Right renal pelvis (tissue), 4 donors: ENCODE measurements at regions not wholly inside any gene's neighbourhood (a gene's known extent, or its start where the extent isn't known, plus 50 kb on each side); places are given as distances from the start of the nearest gene placed in this dataset.
A peak's percentile ranks its signal among the peaks of the same experiment; 100 is the strongest.

Experiments used
- DNase-seq, 4 donors: peaks; one replicate each; pipeline ENCODE4 v3.0.0-alpha.2; 2013; ENCODE audit warnings: low read depth in 4 of 4, low spot score in 3 of 4, missing footprints in 1 of 4

DNA sequence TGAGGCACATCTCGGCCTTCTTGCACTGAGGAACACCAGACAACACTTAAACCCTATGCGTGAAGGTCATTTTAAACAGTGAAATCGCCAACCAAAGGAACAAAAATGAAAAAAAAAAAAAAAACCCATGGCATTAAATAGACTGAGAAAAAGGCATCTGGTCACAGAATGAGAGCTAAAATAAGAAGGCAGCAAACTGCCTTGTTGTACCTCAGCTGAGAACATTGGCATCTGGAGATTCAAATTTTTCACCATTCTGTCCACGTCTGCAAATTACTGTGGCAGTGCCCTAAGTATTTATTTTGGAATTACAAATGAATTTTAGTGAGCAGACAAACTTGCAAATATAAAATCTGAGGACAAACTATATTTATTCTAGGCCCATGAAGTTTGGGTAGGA lies 82.6 kb upstream of the POU1F1 start:
- no peak for DNase-seq

DNA sequence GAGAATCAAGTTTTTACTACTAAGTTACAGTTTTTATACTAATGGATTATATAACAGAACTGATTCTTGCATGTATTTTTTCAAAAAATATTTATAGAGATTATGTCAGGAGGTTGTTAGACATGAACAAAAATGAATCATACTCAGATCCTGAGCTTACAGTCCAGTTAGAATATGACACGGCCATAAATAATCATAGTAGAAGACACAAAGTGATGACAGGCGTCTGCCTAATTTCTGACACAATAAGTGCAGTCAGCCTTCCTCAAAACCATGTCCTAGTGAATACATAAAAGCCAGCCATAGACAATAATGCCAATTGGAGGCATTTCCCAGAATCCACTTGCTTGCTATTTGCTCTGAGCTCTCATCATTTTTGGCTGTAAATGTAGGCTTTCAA lies 81.7 kb upstream of the POU1F1 start:
- no peak for DNase-seq

DNA sequence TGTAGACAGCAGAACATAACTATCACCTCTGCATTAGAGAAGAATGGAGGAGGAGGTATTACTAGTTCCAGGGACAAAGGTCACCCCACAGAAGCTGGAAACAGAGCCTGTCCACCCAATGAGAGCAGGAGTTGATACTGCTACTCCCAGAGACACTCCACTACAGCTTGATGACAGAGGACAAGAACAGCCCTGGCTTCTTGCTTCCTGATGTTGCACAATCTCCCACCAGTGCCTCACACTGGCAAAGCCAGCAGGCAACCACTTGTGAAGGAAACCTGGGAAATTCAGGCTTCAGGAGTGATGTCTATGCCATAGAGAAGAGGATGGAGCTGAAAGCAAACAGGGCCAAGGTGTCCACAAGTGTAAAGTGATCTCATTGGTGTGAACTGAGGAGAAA lies 78.0 kb upstream of the POU1F1 start:
- DNase-seq = no peak

DNA sequence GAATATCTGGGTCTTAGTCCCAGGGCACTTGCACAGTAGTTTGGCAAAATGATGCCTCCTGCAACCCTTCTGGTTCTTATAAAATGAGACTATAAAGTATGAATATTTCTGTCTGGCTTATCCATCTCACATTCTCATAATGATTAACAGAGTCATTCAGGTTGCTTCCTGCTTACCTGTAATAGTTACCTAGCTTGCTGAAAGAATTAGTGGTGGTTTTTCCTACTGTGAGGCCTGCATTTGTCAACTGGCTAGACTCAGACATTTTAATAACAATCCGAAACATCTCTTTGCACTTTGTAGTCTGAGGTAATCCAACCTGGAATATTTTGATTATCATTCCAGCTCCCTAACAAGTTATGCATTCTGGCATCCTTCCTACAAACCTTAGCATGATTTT lies 75.6 kb upstream of the POU1F1 start:
- DNase-seq = no peak

DNA sequence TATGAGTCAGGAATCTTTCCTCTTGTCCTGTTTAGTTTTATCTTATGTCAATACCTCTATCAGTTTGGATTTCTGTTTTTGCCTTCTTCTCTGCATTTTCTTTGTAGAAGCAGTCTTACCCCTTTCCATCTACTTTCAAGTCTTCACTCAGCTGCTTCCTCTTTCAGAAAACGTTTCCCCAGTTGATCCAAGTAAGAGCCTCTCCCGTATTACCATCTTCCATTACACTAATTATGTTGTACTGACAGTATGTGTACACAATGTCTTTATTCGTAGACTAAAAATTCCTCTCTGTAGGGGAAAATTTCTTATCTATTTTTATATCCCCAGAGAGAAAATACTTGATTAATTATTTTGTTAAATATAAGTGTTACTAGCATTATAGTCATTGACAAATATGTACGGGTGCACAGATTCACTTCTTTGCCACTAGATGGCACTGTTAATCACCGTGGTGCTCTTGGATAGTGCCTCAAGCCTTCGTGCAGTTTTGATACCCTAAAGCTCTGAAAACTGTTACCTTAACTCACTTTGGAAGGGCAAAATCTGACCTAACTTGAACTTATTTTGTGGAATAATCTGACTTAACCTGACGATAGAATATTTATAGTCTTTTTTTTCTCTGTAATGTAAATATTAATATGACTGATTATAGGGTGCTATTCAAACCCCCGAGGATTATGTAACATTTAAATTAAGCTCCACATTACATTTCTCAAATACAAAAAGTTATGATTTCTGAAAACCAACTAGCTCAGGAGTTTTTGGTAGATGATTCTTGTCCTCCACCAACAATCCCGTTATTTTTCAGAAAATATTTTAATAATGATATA lies 74.2 kb upstream of the POU1F1 start:
- DNase-seq = peak in 1 of 4 donors; percentile 35

DNA sequence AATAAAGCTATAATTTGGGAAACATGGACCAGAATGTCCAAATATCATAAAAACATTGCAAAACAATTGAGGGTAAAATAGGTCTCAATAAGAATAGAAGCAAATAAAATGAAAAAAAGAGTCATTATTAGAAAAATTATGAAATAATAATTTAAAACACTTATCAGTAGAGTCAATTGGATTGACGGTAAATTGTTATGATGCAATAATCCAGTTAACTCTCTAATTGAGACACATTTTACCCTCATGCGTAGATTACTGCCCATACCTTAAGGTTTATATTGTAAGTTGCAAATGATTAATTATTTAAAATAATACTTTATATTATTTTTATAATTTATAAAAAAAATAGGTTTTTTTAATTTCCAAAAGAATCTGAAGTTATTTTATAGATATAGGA lies 73.4 kb upstream of the POU1F1 start:
- DNase-seq = no peak

DNA sequence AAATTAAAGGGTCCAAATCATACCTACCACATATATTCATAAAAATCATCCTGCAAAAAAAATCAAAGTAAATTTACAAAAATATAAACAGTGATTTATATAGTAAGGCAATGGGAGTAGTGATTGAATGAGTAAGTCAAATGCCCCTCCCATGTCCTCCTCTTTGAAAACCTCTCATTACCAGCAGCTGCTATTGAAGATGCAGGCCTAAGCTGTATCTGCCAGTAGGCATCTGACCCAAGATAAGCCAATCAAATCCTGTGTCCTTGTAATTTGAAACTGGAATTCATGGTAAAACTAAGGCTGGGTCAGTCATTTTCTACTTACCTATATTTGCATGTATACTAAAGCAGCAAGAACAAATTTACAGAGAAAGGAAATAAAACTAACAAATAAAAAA lies 60.4 kb upstream of the POU1F1 start:
- DNase-seq = no peak

DNA sequence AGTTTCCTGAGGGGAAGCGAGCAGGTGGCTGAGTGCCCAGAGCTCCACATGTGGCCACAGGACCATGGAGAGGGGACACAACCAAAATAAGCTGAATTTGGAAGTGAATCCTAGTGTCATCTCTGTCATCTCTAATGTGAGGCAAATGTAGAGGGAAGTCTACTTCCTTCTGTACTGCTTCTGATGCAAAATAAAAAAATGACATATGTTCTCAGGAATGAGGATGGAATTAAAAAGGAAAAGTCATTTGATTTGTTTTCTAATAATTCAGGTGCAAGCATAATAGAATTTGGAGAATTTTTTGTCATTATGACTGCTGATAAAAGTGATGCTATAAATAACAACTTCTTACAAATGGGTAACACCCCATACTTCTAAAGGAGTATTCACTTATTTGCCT lies 59.5 kb upstream of the POU1F1 start:
- DNase-seq = no peak

DNA sequence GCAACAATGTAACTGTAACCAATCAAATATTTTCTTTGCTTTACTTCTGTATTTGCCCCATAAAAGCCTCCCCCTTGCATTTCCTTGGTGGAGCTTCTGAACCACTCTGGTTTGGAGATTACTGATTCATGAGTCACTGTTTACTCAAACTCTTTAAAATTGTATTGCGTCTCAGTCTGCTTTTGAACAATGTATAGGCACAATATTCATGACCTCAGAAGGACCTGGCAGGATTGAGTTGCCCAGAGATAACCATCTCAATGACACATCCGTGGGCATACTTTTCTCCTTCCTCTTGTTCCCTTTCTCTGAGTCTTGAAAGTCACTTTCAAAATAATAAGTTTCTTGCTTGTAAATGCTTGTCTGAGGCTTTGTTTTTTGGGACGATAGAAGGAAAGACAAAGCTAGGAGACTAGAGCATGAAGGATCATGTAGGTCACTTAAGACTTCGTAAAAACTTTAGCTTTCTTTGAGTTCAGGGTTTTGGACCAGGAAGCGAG lies 57.1 kb upstream of the POU1F1 start:
- DNase-seq = no peak

DNA sequence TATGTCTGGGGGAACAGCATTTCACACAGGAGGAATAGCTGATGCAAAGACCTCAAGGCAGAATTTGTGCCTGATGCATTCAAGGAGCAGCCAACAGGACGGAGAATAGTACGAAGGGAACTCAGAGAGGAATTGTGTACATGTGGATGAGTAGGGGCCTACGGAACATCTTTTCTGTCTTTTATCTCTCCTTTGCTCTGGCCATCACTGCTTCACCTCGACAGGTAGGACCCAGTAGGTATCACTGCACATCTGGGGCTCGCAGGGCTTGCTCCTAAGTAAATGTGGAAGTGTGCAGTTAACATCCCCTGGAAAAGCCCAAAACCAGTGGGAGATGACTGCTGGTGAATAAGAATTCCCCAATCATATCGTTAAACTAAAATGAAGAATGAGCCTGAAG lies 56.4 kb upstream of the POU1F1 start:
- no peak for DNase-seq

DNA sequence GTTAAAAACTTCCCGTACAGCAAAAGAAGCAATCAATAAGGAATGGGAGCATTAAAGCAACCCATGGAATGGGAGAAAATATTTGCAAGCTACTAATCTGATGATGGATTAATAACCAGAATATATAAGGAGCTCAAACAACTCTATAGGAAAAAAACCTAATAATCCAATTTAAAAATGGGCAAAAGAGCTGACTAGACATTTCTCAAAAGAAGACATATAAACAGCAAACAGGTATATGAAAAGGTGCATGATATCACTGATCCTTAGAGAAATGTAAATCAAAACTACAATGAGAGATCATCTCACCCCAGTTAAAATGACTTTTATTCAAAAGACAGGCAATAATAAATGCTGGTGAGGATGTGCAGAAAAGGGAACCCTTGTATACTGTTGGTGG lies 52.7 kb upstream of the POU1F1 start:
- DNase-seq = no peak
